Activated naive CD4-positive, alpha-beta T cell treated with anti-CD3 and anti-CD28 coated beads, Interleukin-2, amount 50 U/mL, for 16 hours (primary cell): ENCODE measurements at regions not wholly inside any gene's neighbourhood (a gene's known extent, or its start where the extent isn't known, plus 50 kb on each side); places are given as distances from the start of the nearest gene placed in this dataset.

Experiments used
- DNase-seq: peaks from one replicate; pipeline ENCODE4 v3.0.0-alpha.2; 2020

DNA sequence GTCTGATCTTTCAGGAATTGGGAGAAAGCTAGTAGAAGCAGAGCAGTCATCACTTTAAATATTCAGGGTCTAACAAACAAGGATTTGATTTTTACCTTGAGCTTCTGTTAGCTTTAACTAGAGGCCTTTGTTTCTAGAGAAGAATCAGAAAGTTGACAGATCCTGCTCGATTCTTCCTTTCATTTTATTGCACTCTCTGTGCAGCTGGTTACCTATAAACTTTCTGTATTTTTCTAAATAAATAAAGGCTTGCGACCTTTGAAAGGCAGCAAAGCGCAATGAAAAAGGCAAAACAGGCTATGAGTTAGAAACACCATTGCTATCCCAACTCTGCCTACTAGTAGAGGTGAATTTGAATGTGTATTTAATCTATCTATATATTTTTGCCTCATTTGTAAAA is 101.4 kb upstream of the NPY2R start:
- no peak for DNase-seq

GRCh38 chr4:155114790-155115189 is 93.6 kb upstream of the NPY2R start:
- DNase-seq: no peak

DNA sequence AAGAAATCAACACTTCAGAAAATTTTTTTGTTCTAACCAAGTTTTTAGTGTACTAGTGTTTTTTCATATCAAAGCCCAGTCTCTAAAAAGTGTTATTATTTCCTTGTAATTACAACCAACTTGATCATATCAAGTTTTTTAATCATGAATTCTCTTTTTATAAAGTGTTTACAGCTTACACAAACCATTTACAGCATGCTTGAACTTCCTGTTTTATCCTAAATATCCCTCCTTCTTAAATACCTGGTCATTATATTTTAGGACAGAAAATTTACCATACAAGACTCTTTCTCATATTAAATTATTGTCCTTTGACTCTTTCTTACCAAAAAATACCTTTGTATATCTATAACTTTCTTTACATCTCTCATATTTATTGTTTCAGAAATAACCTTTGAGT is 89.4 kb upstream of the NPY2R start:
- no peak for DNase-seq

DNA sequence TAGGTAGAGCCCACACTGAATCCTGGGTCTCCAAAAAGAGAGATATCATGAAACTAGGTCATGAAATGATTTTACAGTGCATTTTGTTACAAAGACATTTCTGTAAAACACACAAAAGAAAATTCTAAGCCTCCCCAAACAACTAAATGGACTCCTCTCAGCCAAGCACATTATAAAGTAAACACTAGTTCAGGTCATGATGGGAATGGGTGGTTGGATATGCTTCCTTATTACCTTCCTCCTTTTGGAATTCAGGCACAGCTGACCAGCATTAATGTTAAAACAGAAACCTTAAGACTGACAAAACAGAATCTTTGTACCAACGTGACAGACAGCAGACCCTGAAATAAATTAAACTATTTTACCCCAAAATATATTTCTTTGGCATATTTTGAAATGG is 87.9 kb upstream of the NPY2R start:
- no peak for DNase-seq

- DNase-seq: no peak
These were observed 86.1 kb upstream of the NPY2R start for GRCh38 chr4:155122382-155122781.

DNA sequence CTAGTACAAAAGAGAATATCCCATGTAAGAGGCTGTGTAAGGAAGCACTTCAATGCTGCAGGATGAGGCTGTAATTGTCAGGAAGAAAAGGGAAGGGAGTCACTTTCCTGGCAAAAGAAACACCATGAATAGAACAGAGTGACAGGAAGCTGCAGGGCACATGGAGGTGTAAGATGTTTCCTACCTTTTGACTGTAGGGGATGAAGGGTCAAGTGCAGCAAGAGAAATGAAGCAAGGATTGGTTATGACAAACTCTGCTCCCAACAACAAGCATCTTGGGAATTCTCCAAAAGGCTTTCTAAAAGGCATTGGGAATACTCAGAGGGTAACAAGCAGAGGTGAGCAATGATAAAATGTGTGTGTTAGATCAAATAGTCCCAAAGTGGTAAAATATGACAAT is 74.3 kb upstream of the NPY2R start:
- no peak for DNase-seq

GRCh38 chr4:155140889-155141288 is 67.5 kb upstream of the NPY2R start:
- DNase-seq: no peak

DNA sequence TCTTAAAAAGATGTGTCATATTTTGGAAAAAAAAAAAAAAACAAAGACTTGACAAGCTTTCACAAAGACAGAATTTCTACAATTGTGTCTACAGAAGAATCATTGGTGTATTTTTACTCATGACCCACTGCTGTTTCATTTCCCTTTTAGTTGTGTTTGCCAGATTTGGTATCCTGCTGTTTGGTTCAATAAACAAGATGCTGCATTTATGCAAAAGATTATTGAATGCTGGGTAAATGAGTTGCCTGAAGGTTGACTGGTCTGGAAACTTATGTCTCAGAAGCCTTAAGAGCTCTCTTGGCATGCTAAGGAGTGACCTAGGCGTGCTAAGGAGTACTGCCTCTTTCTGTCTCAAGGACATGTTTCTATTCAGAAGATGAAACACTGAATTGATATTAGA is 64.9 kb upstream of the NPY2R start:
- DNase-seq: no peak
